ENCODE measurements at regions not wholly inside any gene's neighbourhood (a gene's known extent, or its start where the extent isn't known, plus 50 kb on each side); places are given as distances from the start of the nearest gene placed in this dataset.

DNA sequence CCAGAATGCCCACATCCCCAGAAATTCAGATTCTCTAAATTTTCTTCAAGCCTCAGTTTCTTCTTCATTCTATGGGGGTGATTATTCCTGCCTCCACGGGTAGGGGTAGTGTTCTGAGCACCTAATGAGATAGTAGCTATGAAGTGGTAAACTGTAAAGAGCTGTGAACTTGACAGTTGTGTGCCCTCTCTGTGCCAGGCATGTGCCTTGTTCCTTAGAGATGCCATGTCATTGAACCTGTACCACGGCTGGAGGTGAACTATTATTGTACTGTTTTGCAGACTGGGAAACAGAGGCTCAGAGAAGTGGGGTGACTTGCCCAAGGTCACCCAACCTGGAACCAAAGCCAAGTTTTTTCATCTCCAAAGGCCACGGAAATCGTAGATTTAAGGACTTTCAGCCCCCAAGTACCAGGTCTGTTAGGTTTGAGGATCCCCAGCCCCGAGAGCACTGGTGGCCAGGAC, 67.7 kb upstream of the SIRPA start:
- Histone ChIP-seq H3K36me3 (ENCODE audit: control insufficient read depth, insufficient read depth, low read length) (no peaks in the 10 kb centered on the region), H3K27me3 (ENCODE audit: control insufficient read depth, insufficient read depth, low read length) (no peaks in the 10 kb centered on the region), H3K4me3 (ENCODE audit: low read depth, low read length) (no peak overlapping the region)
- TF ChIP-seq, protein P1, sequence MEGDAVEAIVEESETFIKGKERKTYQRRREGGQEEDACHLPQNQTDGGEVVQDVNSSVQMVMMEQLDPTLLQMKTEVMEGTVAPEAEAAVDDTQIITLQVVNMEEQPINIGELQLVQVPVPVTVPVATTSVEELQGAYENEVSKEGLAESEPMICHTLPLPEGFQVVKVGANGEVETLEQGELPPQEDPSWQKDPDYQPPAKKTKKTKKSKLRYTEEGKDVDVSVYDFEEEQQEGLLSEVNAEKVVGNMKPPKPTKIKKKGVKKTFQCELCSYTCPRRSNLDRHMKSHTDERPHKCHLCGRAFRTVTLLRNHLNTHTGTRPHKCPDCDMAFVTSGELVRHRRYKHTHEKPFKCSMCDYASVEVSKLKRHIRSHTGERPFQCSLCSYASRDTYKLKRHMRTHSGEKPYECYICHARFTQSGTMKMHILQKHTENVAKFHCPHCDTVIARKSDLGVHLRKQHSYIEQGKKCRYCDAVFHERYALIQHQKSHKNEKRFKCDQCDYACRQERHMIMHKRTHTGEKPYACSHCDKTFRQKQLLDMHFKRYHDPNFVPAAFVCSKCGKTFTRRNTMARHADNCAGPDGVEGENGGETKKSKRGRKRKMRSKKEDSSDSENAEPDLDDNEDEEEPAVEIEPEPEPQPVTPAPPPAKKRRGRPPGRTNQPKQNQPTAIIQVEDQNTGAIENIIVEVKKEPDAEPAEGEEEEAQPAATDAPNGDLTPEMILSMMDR (IDR thresholded peaks at IDR 0.05; ENCODE audit: insufficient read depth, low read length, poor library complexity, severe bottlenecking): no peak
- DNase-seq (ENCODE audit: low read depth): no peak

DNA sequence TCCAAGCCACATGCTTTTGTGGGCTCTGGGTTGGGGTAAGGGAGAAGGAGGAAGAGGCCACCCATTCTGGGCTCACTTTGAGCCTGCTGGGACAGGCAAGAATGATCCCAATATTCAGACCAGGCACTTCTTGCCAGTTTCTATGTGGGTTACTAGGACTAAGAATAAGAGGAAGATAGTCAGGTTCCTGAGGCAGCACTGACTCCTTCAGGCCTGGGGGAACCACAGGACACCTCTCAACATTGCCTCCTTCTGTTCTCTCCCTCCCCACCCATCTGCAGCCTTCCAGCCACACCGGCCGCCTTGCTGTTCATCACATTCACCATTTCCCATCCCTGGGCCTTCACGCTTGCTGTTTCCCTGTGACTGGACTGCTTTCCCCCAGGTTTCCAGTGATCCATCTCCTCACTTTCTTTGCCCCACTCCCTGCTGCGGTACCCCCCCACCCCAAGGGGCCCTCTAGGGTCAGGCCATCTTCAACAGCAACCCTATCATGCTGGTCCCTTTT, 69.2 kb upstream of the SIRPA start:
- Histone ChIP-seq H3K36me3 (ENCODE audit: control insufficient read depth, insufficient read depth, low read length) (no peaks in the 10 kb centered on the region), H3K27me3 (ENCODE audit: control insufficient read depth, insufficient read depth, low read length) (no peaks in the 10 kb centered on the region), H3K4me3 (ENCODE audit: low read depth, low read length) (no peak overlapping the region)
- TF ChIP-seq, protein P1 (IDR thresholded peaks at IDR 0.05; ENCODE audit: insufficient read depth, low read length, poor library complexity, severe bottlenecking): no peak
- no peak for DNase-seq (ENCODE audit: low read depth)

DNA sequence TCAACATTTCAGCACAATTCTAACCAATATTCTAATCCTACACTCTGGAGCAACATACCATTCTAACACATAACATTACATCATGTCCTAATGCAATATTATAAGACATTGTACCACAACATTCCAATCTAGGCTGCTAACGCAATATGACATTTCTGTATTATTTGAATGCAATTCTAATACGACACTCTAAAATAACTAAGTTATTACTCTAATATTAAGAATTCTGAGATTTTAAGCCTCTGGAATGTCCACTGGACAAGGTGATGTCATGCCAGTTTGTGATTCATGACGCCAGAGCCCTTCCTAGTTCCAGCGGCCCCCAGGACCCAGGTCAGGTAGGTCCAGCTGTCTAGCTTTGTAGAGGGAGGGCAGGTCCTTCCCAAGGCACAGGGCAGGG, 69.7 kb upstream of the SIRPA start:
- Histone ChIP-seq H3K36me3 (ENCODE audit: control insufficient read depth, insufficient read depth, low read length) (no peaks in the 10 kb centered on the region), H3K4me3 (ENCODE audit: low read depth, low read length) (no peak overlapping the region), H3K27me3 (ENCODE audit: control insufficient read depth, insufficient read depth, low read length) (no peaks in the 10 kb centered on the region)
- TF ChIP-seq, protein P1 (IDR thresholded peaks at IDR 0.05; ENCODE audit: insufficient read depth, low read length, poor library complexity, severe bottlenecking): no peak
- no peak for DNase-seq (ENCODE audit: low read depth)

DNA sequence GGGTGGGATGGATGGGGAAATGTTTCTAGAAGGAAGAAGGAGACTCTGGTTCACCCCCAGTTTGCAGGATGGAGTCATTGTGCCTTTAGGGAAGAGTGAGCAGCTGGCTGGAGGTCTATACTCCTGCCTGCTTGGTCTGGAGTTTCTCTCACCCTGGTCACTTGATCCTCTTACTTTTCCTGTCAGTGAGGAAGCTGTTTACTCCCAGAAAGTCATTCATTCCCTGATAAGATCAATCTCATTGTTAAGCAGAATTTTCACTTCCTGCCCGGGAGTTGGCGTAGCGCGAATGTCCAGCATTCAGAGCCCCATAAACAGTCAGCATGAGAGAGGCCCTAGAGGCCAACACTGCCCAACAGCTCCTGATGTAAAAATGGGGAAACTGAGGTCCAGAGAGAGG, 70.4 kb upstream of the SIRPA start:
- Histone ChIP-seq H3K4me3 (ENCODE audit: low read depth, low read length) (no peak overlapping the region), H3K36me3 (ENCODE audit: control insufficient read depth, insufficient read depth, low read length) (no peaks in the 10 kb centered on the region), H3K27me3 (ENCODE audit: control insufficient read depth, insufficient read depth, low read length) (no peaks in the 10 kb centered on the region)
- no peak for DNase-seq (ENCODE audit: low read depth)
- TF ChIP-seq, protein P1 (IDR thresholded peaks at IDR 0.05; ENCODE audit: insufficient read depth, low read length, poor library complexity, severe bottlenecking): no peak

DNA sequence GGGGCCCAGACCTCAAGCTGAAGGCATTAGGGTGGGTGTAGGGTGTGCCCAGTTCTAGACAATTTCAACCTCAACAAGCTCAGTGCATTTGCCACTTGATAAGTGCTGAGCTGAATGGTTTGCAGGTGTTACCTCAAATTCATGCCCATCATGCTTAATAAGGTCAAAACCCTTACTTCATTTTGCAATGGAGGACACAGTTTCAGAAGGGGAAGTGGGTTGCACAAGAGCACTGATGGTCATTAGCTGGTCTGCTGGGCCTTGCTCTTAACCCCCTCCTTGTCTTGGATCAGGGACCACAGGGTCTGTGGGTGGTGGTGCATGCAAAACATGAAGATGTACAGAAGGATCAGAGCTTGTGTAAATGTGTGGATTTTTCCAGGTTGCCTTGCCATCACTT, 71.0 kb upstream of the SIRPA start:
- no peak overlapping the region for H3K4me3 ChIP-seq (ENCODE audit: low read depth, low read length)
- no peak for DNase-seq (ENCODE audit: low read depth)
- H3K27me3 ChIP-seq (ENCODE audit: control insufficient read depth, insufficient read depth, low read length): no peaks in the 10 kb centered on the region
- TF ChIP-seq, protein P1 (IDR thresholded peaks at IDR 0.05; ENCODE audit: insufficient read depth, low read length, poor library complexity, severe bottlenecking): no peak
- no peaks in the 10 kb centered on the region for H3K36me3 ChIP-seq (ENCODE audit: control insufficient read depth, insufficient read depth, low read length)

DNA sequence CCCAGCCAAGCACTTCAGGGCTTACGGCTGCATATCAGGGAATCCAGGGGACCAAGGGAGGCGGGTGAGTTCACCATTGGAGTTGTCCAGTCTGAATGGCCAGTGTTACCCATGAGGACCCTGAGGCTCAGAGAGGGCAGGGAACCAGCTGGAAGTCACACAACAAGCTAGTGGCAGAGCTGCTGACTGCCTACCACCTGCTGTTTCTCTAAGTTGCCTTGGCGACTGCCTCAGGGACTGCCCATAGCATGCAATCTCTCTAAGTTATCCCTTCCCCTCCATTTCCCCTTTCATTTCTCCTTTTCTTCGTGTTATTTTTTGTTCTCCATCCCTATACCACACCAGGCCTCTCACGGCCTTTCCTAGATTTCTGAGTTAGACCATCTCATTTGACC, 71.8 kb upstream of the SIRPA start:
- Histone ChIP-seq H3K4me3 (ENCODE audit: low read depth, low read length) (no peak overlapping the region), H3K36me3 (ENCODE audit: control insufficient read depth, insufficient read depth, low read length) (no peaks in the 10 kb centered on the region), H3K27me3 (ENCODE audit: control insufficient read depth, insufficient read depth, low read length) (no peaks in the 10 kb centered on the region)
- TF ChIP-seq, protein P1 (IDR thresholded peaks at IDR 0.05; ENCODE audit: insufficient read depth, low read length, poor library complexity, severe bottlenecking): no peak
- DNase-seq (ENCODE audit: low read depth): no peak

Measured in kidney epithelial cell (primary cell).